Endodermal cell (in vitro differentiated cells): ENCODE measurements at regions not wholly inside any gene's neighbourhood (a gene's known extent, or its start where the extent isn't known, plus 50 kb on each side); places are given as distances from the start of the nearest gene placed in this dataset.

Experiments
- DNase-seq: peaks from one replicate; pipeline ENCODE4 v3.0.0-alpha.2; 2017
- H3K27ac ChIP-seq: 2 replicates; pipeline ENCODE4 v1.5.1; 2013; ENCODE audit warnings: mild to moderate bottlenecking, low read depth, low read length, moderate library complexity
- H3K27me3 ChIP-seq: 2 replicates; pipeline ENCODE4 v1.6.1; 2013; ENCODE audit warnings: mild to moderate bottlenecking, low read length, moderate library complexity; ENCODE audit not compliant: insufficient read depth, control insufficient read depth, poor library complexity, severe bottlenecking
- H3K36me3 ChIP-seq: 2 replicates; pipeline ENCODE4 v1.7.0; 2013; ENCODE audit warnings: mild to moderate bottlenecking, low read length, moderate library complexity; ENCODE audit not compliant: control insufficient read depth, insufficient read depth
- H3K4me1 ChIP-seq: one replicate; pipeline ENCODE4 v1.7.0; 2013; ENCODE audit warnings: low read length; ENCODE audit not compliant: control insufficient read depth, insufficient read depth
- H3K4me3 ChIP-seq: 2 replicates; pipeline ENCODE4 v1.5.1; 2013; ENCODE audit warnings: mild to moderate bottlenecking, low read length, moderate library complexity
- H3K9ac ChIP-seq: 2 replicates; pipeline ENCODE4 v1.6.1; 2013; ENCODE audit warnings: mild to moderate bottlenecking, low read length, moderate library complexity; ENCODE audit not compliant: poor library complexity, severe bottlenecking; ENCODE audit errors: extremely low read depth
- H3K9me3 ChIP-seq: 2 replicates; pipeline ENCODE4 v1.6.1; 2013; ENCODE audit warnings: mild to moderate bottlenecking, low read length, moderate library complexity; ENCODE audit not compliant: control insufficient read depth
- H3K27ac Mint-ChIP-seq: 2 replicates; pipeline ENCODE4 v1.8.0; 2020; ENCODE audit warnings: mixed read lengths
- H3K27me3 Mint-ChIP-seq: 2 replicates; pipeline ENCODE4 v1.8.0; 2021; ENCODE audit warnings: mild to moderate bottlenecking, mixed read lengths; ENCODE audit not compliant: insufficient read depth
- H3K36me3 Mint-ChIP-seq: 2 replicates; pipeline ENCODE4 v1.8.0; 2020; ENCODE audit warnings: low read depth, mixed read lengths
- H3K4me1 Mint-ChIP-seq: 2 replicates; pipeline ENCODE4 v1.8.0; 2020; ENCODE audit warnings: mixed read lengths
- H3K4me3 Mint-ChIP-seq: 2 replicates; pipeline ENCODE4 v1.8.0; 2020; ENCODE audit warnings: mild to moderate bottlenecking, moderate library complexity, mixed read lengths
- H3K9me3 Mint-ChIP-seq: 2 replicates; pipeline ENCODE4 v1.8.0; 2020; ENCODE audit warnings: mild to moderate bottlenecking, mixed read lengths
- CTCF ChIP-seq: fragments of 200-600 bp; sonication (generic); conservative IDR thresholded peaks from 2 replicates; pipeline ENCODE4 v1.5.0; 2021; ENCODE audit warnings: antibody characterized with exemption, mild to moderate bottlenecking
- WGBS, 2 experiments: methylation state at CpG; one replicate each; pipeline versions ENCODE4 v1.1.5 to v1.1.7; 2013; ENCODE audit warnings: missing lambda C conversion rate in 2 of 2, mixed read lengths in 1 of 2; ENCODE audit not compliant: insufficient coverage in 1 of 2, insufficient read length in 1 of 2; 5-methylcytosine and 5-hydroxymethylcytosine counted together

- Mint-ChIP-seq H3K4me3 (no peak overlapping the region), H3K9me3 (no peaks in the 10 kb centered on the region), H3K27ac (no peak overlapping the region), H3K4me1 (no peaks in the 10 kb centered on the region), H3K36me3 (no peaks in the 10 kb centered on the region), H3K27me3 (no peaks in the 10 kb centered on the region)
- no peaks in the 10 kb centered on the region for H3K36me3 ChIP-seq
- H3K27ac ChIP-seq: no peak overlapping the region
- H3K4me3 ChIP-seq: no peak overlapping the region
- no peaks in the 10 kb centered on the region for H3K27me3 ChIP-seq
- TF ChIP-seq CTCF: no peak
- no peaks in the 10 kb centered on the region for H3K4me1 ChIP-seq
- no peak overlapping the region for H3K9ac ChIP-seq
- no peaks in the 10 kb centered on the region for H3K9me3 ChIP-seq
- DNase-seq: no peak
- WGBS, 2 experiments: 92 to 100% methylated on average over 1 to 5 of the region's 5 CpGs
Observed at GRCh38 chr1:96308314-96308713, 413.3 kb upstream of the PTBP2 start.

GRCh38 chr1:96309783-96310182 lies 411.8 kb upstream of the PTBP2 start:
- Mint-ChIP-seq H3K4me3 (no peak overlapping the region), H3K27ac (no peak overlapping the region), H3K4me1 (no peaks in the 10 kb centered on the region), H3K36me3 (no peaks in the 10 kb centered on the region), H3K9me3 (no peaks in the 10 kb centered on the region), H3K27me3 (no peaks in the 10 kb centered on the region)
- H3K27ac ChIP-seq: no peak overlapping the region
- H3K4me1 ChIP-seq: no peaks in the 10 kb centered on the region
- no peaks in the 10 kb centered on the region for H3K36me3 ChIP-seq
- no peaks in the 10 kb centered on the region for H3K27me3 ChIP-seq
- H3K9me3 ChIP-seq: no peaks in the 10 kb centered on the region
- no peak overlapping the region for H3K9ac ChIP-seq
- no CpG with 5 or more reads among the region's 1 CpG for WGBS, 2 experiments
- TF ChIP-seq CTCF: no peak
- DNase-seq: no peak
- H3K4me3 ChIP-seq: no peak overlapping the region

GRCh38 chr1:96313216-96313615 lies 408.4 kb upstream of the PTBP2 start:
- no peaks in the 10 kb centered on the region for H3K27me3 ChIP-seq
- Mint-ChIP-seq H3K27ac (no peak overlapping the region), H3K27me3 (no peaks in the 10 kb centered on the region), H3K4me3 (no peak overlapping the region), H3K4me1 (no peaks in the 10 kb centered on the region), H3K36me3 (no peaks in the 10 kb centered on the region), H3K9me3 (no peaks in the 10 kb centered on the region)
- 100% methylated on average over 1 of the region's 1 CpG; no CpG with 5 or more reads in 1 of the 2 experiments for WGBS, 2 experiments
- H3K4me3 ChIP-seq: no peak overlapping the region
- H3K9me3 ChIP-seq: no peaks in the 10 kb centered on the region
- no peaks in the 10 kb centered on the region for H3K4me1 ChIP-seq
- no peak overlapping the region for H3K27ac ChIP-seq
- no peak for DNase-seq
- no peaks in the 10 kb centered on the region for H3K36me3 ChIP-seq
- no peak overlapping the region for H3K9ac ChIP-seq
- no peak for TF ChIP-seq CTCF
